Choroid plexus epithelial cell (primary cell): ENCODE measurements at regions not wholly inside any gene's neighbourhood (a gene's known extent, or its start where the extent isn't known, plus 50 kb on each side); places are given as distances from the start of the nearest gene placed in this dataset.

Experiments used
- DNase-seq: peaks from one replicate; pipeline ENCODE4 v3.0.0-alpha.2; 2010; ENCODE audit warnings: low read depth
- H3K4me3 ChIP-seq: 2 replicates; pipeline ENCODE4 v1.5.1; 2011; ENCODE audit warnings: low read depth, mild to moderate bottlenecking, control low read depth, low read length, moderate library complexity
- TF ChIP-seq, protein P1 (sequence below): conservative IDR thresholded peaks from 2 replicates; pipeline ENCODE4 v1.5.1; 2011; ENCODE audit warnings: low read depth, mild to moderate bottlenecking, control low read depth, inconsistent platforms, low read length, moderate library complexity

DNA sequence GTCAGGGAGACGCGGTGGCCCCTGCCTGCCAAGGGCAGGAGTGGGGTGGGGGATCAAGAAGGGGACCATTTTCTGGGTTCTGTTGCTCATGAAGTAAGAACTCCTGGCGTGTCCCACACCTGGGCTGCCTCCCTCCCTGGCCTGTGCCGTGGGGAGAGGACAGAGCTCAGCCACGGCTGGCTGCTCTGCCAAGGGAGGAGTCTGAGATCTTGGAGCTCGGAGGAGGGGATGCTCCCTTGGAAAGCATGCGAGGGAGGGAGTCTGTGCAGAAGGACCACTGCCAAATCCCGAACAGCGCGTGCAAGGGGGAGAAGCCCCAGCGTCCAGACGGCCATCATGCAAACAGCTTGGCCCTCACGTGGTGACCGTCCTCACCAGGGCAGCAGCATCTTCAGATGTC lies 64.2 kb upstream of the ZNF469 start:
- TF ChIP-seq, protein P1, sequence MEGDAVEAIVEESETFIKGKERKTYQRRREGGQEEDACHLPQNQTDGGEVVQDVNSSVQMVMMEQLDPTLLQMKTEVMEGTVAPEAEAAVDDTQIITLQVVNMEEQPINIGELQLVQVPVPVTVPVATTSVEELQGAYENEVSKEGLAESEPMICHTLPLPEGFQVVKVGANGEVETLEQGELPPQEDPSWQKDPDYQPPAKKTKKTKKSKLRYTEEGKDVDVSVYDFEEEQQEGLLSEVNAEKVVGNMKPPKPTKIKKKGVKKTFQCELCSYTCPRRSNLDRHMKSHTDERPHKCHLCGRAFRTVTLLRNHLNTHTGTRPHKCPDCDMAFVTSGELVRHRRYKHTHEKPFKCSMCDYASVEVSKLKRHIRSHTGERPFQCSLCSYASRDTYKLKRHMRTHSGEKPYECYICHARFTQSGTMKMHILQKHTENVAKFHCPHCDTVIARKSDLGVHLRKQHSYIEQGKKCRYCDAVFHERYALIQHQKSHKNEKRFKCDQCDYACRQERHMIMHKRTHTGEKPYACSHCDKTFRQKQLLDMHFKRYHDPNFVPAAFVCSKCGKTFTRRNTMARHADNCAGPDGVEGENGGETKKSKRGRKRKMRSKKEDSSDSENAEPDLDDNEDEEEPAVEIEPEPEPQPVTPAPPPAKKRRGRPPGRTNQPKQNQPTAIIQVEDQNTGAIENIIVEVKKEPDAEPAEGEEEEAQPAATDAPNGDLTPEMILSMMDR: no peak
- no peak overlapping the region for H3K4me3 ChIP-seq
- no peak for DNase-seq

DNA sequence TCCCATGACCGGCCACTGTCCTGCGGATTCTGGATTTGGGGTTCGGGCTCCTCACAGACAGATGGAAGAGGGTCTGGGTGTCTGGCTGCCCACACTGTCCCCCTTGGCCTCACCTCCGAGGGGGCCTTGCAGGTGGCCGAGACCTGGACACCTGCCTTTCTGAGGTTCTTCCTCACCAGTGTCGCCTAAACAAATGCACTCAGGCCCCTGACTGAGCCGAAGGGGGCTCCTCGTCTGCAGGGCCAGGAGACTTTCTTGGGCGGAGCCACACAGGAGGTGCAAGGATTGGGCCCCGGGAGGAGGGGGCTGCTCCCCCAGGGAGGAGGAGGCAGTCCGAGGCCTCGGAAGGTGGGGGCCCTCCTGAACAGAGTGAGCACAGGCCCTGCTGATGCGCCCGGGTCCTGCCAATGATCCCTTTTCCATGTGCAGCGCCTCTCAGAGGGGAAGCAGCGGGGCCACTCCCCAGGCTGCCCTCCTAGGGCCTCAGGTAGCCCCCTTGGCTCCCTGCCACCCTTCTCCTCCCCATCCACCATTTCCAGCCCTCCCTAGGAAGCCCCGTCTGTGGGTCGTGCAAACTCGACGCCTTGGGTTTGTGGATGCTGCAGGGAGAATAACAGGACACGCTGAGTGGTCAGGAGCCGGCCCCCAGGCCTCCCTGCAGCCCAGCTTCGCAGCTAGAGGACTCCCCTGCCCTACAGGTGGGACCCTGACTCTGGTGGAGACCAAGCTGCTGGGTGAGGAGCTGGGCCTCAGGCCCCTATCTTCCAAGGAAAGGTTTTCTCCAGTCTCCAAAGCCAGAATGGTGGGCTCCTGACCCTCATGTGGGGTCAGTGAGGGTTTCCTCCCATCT lies 63.4 kb upstream of the ZNF469 start:
- H3K4me3 ChIP-seq: no peak overlapping the region
- TF ChIP-seq, protein P1: no peak
- DNase-seq: no peak

DNA sequence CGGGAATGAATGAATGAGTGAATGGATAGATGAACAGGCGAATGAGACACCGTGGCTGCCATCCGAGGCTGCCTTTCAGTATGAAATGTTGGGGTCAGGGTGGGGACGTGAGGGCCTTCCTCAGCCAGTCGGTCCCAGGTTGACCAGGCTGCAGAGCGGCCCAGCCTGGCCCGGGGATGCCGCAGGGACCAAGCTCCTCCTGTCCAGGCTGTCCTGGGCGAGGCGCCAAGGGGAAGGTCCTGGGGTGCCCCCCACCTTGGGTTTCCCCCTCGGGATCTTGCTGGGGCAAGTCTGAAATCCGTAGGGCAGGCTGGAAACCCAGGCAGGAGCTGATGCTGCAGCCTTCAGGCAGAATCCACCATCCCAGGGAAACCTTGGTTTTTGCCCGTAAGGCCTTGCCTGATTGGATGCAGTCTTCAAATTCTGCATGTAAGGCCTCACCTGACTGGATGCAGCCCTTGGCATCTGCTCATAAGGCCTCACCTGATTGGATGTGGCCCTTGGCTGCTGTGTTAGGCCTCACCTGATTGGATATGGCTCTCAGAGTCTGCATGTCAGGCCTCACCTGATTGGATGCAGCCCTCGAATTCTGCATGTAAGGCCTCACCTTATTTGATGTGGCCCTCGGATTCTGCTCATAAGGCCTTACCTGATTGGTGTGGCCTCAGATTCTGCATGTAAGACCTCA lies 61.7 kb upstream of the ZNF469 start:
- no peak overlapping the region for H3K4me3 ChIP-seq
- DNase-seq: peak; percentile 38
- TF ChIP-seq, protein P1: no peak

DNA sequence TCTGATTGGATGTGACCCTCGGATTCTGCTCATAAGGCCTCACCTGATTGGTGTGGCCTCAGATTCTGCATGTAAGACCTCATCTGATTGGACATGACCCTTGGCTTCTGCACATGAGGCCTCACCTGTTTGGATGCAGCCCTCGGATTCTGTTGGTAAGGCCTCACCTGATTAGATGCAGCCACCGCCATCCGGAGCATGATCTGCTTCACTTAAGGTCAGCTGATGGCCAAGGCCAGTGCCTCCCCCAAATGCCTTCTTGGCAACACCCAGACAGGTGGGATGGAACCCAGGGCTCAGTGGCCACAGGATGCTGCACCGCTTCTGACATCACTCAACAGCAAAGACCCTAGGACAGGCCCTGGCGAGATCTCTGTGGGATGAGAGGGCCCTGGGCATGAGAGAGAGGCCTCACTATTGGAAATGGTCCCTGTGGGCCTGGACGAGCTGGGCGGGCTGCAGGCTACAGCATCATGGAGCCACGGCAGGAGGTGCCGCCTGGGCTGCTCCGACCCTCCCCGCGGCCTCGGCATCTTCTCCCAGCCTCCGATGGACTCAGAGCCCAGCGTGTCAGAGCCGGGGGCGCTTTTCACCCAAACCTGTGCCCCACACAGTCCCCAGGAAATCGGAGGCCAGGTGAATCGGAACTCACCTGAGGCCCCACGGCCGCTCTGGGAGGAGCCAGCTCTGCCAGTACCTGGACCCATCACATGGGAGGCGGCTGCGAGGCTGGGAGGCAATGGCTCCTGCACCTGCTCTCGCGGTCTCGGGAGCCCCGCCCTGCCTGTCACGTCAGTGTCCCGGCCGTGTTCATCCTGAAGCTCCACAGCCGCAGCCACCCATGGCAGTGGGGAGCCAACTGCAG lies 60.9 kb upstream of the ZNF469 start:
- H3K4me3 ChIP-seq: no peak overlapping the region
- DNase-seq: no peak
- TF ChIP-seq, protein P1: no peak

DNA sequence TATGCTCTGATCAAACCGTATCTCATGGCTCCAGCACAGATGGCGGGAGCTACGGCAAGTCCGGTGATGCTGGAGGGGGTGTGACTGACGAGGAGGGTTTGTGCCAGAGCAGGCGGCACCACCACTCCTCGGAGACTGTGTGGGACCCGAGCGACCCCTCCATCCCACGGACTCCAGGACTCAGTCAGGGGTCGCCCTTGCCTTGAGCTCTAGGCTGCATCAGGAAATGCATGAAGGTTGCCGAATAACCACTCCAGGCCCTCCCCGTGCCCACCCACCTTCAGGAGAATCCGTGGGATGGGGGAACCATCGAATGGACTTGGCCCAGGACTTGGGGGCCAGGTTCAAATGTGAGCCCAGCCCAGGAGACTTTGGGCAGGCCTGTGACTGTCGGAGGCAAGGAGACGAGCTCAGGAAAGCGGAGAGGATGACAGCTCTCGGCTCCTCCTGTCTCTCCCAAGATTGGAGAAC lies 60.2 kb upstream of the ZNF469 start:
- TF ChIP-seq, protein P1: no peak
- H3K4me3 ChIP-seq: no peak overlapping the region
- no peak for DNase-seq

DNA sequence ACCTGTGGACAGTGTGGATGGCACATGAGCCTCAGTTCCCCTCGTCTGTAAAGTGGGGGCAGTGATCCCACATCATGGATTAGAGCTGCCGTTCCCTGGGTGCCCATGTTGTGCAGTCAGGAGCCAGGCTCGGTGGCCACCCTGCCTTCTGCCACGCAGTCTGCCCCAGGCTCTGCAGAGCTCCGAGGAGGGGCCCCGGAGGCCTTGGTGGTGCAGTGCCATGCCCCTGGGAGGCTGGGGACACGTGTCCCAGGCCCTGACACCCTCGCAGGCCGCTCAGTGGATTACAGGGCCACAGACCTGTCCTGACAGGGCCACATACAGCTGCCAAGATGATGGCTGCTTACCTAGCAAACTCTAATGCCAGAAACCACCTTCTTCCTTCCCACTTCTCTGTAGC lies 59.7 kb upstream of the ZNF469 start:
- H3K4me3 ChIP-seq: no peak overlapping the region
- DNase-seq: no peak
- TF ChIP-seq, protein P1: no peak
